GM23338 (cell line): ENCODE measurements at regions not wholly inside any gene's neighbourhood (a gene's known extent, or its start where the extent isn't known, plus 50 kb on each side); places are given as distances from the start of the nearest gene placed in this dataset.

Experiments used
- ATAC-seq: fragments of 200-7000 bp; cut with Tn5 transposase; 3 replicates; pipeline ENCODE4 v1.9.1; 2020
- DNase-seq: peaks from one replicate; pipeline ENCODE4 v3.0.0-alpha.2; 2015; ENCODE audit warnings: low spot score
- H2AFZ ChIP-seq: fragments of 200-600 bp; sonication (generic); 2 replicates; pipeline ENCODE4 v1.8.0; 2016; ENCODE audit warnings: antibody characterized with exemption, mild to moderate bottlenecking, moderate library complexity
- H3F3A ChIP-seq: fragments of 200-600 bp; sonication (generic); replicated peaks from 2 replicates; pipeline ENCODE4 v1.8.0; 2017; ENCODE audit warnings: antibody characterized with exemption, mixed run types, low read depth
- H3K27ac ChIP-seq: fragments of 200-600 bp; sonication (generic); 2 replicates; pipeline ENCODE4 v1.6.1; 2016; ENCODE audit warnings: low read depth
- H3K27me3 ChIP-seq: fragments of 200-600 bp; sonication (generic); 2 replicates; pipeline ENCODE4 v1.8.0; 2016; ENCODE audit warnings: mild to moderate bottlenecking, mixed run types, moderate library complexity; ENCODE audit not compliant: insufficient read depth
- H3K36me3 ChIP-seq: fragments of 200-600 bp; sonication (generic); 2 replicates; pipeline ENCODE4 v1.8.0; 2016; ENCODE audit warnings: mild to moderate bottlenecking; ENCODE audit not compliant: insufficient read depth
- H3K4me1 ChIP-seq: fragments of 200-600 bp; sonication (generic); 2 replicates; pipeline ENCODE4 v1.8.0; 2016; ENCODE audit warnings: mild to moderate bottlenecking, moderate library complexity; ENCODE audit not compliant: insufficient read depth
- H3K4me2 ChIP-seq: fragments of 200-600 bp; sonication (generic); 2 replicates; pipeline ENCODE4 v1.7.1; 2017; ENCODE audit warnings: mixed run types
- H3K4me3 ChIP-seq: fragments of 200-600 bp; sonication (generic); 2 replicates; pipeline ENCODE4 v1.6.1; 2016; ENCODE audit warnings: mixed run types
- H3K79me2 ChIP-seq: fragments of 200-600 bp; sonication (generic); replicated peaks from 2 replicates; pipeline ENCODE4 v1.8.0; 2017; ENCODE audit warnings: mild to moderate bottlenecking; ENCODE audit not compliant: insufficient read depth
- H3K9me2 ChIP-seq: fragments of 200-600 bp; sonication (generic); 2 replicates; pipeline ENCODE4 v1.8.0; 2017; ENCODE audit not compliant: insufficient read depth
- H4K20me1 ChIP-seq: fragments of 200-600 bp; sonication (generic); replicated peaks from 2 replicates; pipeline ENCODE4 v1.8.0; 2017; ENCODE audit warnings: mild to moderate bottlenecking; ENCODE audit not compliant: insufficient read depth
- H3K27ac Mint-ChIP-seq: 2 replicates; pipeline ENCODE4 v1.8.0; 2020; ENCODE audit warnings: inconsistent platforms, mild to moderate bottlenecking, moderate library complexity, mixed read lengths
- H3K27me3 Mint-ChIP-seq: 3 replicates; pipeline ENCODE4 v1.8.0; 2022; ENCODE audit warnings: low read depth, mild to moderate bottlenecking, moderate library complexity, mixed read lengths, inconsistent platforms; ENCODE audit not compliant: insufficient read depth, poor library complexity
- H3K36me3 Mint-ChIP-seq: 3 replicates; pipeline ENCODE4 v1.8.0; 2021; ENCODE audit warnings: low read depth, mild to moderate bottlenecking, inconsistent platforms, moderate library complexity, mixed read lengths
- H3K4me1 Mint-ChIP-seq: 3 replicates; pipeline ENCODE4 v1.8.0; 2020; ENCODE audit warnings: mild to moderate bottlenecking, inconsistent platforms, mixed read lengths
- H3K4me3 Mint-ChIP-seq: 3 replicates; pipeline ENCODE4 v1.8.0; 2021; ENCODE audit warnings: moderate library complexity, mild to moderate bottlenecking, inconsistent platforms, mixed read lengths
- H3K9me3 Mint-ChIP-seq: 3 replicates; pipeline ENCODE4 v1.8.0; 2020; ENCODE audit warnings: moderate library complexity, mild to moderate bottlenecking, inconsistent platforms, mixed read lengths
- CREB1 ChIP-seq: fragments of 250-450 bp; sonication (Bioruptor Pico); IDR thresholded peaks from 2 replicates; pipeline ENCODE4 v1.5.0; 2020; ENCODE audit warnings: low read depth, mild to moderate bottlenecking, moderate library complexity
- EZH2 ChIP-seq: fragments of 200-600 bp; sonication (generic); IDR thresholded peaks from one replicate; pipeline ENCODE4 v1.8.0; 2017; ENCODE audit warnings: antibody characterized with exemption, mild to moderate bottlenecking, low read depth; ENCODE audit not compliant: unreplicated experiment
- EZH2phosphoT487 ChIP-seq: fragments of 200-600 bp; sonication (generic); IDR thresholded peaks from one replicate; pipeline ENCODE4 v1.8.1; 2018; ENCODE audit warnings: antibody characterized with exemption; ENCODE audit not compliant: unreplicated experiment
- JUNB ChIP-seq: IDR thresholded peaks from one replicate; pipeline ENCODE4 v1.6.1; 2016; ENCODE audit warnings: antibody characterized with exemption; ENCODE audit not compliant: unreplicated experiment
- NANOG ChIP-seq: IDR thresholded peaks from 2 replicates; pipeline ENCODE4 v1.6.1; 2016; ENCODE audit warnings: antibody characterized with exemption, borderline replicate concordance
- POLR2AphosphoS5 ChIP-seq: IDR thresholded peaks from 2 replicates; pipeline ENCODE4 v1.6.1; 2016; ENCODE audit warnings: antibody characterized with exemption, low read depth
- REST ChIP-seq: IDR thresholded peaks from one replicate; pipeline ENCODE4 v1.6.1; 2018; ENCODE audit warnings: antibody characterized with exemption; ENCODE audit not compliant: unreplicated experiment
- STAT1 ChIP-seq: IDR thresholded peaks from one replicate; pipeline ENCODE4 v1.6.1; 2016; ENCODE audit warnings: antibody characterized with exemption; ENCODE audit not compliant: unreplicated experiment
- ZNF114 ChIP-seq: fragments of 250-450 bp; sonication (Bioruptor Pico); IDR thresholded peaks from 2 replicates; pipeline ENCODE4 v1.5.0; 2020; ENCODE audit warnings: mild to moderate bottlenecking, moderate library complexity
- ZNF331 ChIP-seq: fragments of 250-450 bp; sonication (Bioruptor Pico); IDR thresholded peaks from 2 replicates; pipeline ENCODE4 v1.5.0; 2020; ENCODE audit warnings: low read depth, mild to moderate bottlenecking, moderate library complexity
- TF ChIP-seq, protein P1 (sequence below), 2 experiments: fragments of 200-600 bp in 1 of 2; sonication (generic) in 1 of 2; conservative IDR thresholded peaks; 2 replicates each; pipeline versions ENCODE4 v1.5.1 to v1.6.1; 2016 to 2017; ENCODE audit warnings: antibody characterized with exemption in 2 of 2, low read depth in 2 of 2, mild to moderate bottlenecking in 2 of 2, moderate library complexity in 1 of 2

GRCh38 chr5:107012371-107012770 is 658.4 kb downstream of the EFNA5 start:
- H3K4me3 Mint-ChIP-seq = no peak overlapping the region
- Histone ChIP-seq H3K4me2 (no peak overlapping the region), H3K4me3 (no peak overlapping the region), H3K27ac (no peak overlapping the region), H3K36me3 (no peaks in the 10 kb centered on the region), H3K79me2 (no peaks in the 10 kb centered on the region), H4K20me1 (no peaks in the 10 kb centered on the region), H3K9me2 (no peaks in the 10 kb centered on the region), H3F3A (no peaks in the 10 kb centered on the region), H2AFZ (no peak overlapping the region), H3K27me3 (no peaks in the 10 kb centered on the region), H3K4me1 (peaks cover 4% of the 10 kb centered on the region)
- ATAC-seq (no peak), DNase-seq (no peak)
- no peak overlapping the region for H3K27ac Mint-ChIP-seq
- H3K27me3 Mint-ChIP-seq = no peaks in the 10 kb centered on the region
- H3K36me3 Mint-ChIP-seq = no peaks in the 10 kb centered on the region
- TF ChIP-seq EZH2phosphoT487 = no peak
- peaks cover 10% of the 10 kb centered on the region; the same call in 2 of the 3 replicates for H3K4me1 Mint-ChIP-seq
- no peaks in the 10 kb centered on the region for H3K9me3 Mint-ChIP-seq

DNA sequence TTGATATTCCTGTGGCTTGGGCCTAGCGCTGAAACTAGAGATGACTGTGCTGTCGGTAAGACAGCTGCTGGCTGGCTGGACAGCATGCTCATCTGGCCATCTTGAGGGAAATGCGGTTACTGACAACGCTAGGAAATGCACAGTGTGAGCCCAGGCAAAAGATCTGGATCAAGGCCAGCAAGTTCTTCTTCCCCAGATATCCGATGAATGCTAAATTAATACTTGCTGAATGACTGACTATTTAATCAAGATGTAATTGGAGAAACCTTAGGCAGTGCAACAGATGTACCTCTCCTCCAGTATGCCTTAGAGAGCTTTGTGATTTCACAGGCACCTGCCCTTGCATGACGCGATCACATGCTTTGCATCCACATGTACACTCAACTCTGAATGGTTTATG is 659.1 kb downstream of the EFNA5 start:
- peaks cover 4% of the 10 kb centered on the region; the same call in 1 of the 2 replicates for H3K4me1 ChIP-seq
- H3K9me2 ChIP-seq = no peaks in the 10 kb centered on the region
- no peak overlapping the region for H3K4me3 ChIP-seq
- H3K4me1 Mint-ChIP-seq = peaks cover 6% of the 10 kb centered on the region; the same call in 2 of the 3 replicates
- no peak; the same call in 2 of the 3 replicates for ATAC-seq
- no peaks in the 10 kb centered on the region for H3K9me3 Mint-ChIP-seq
- H4K20me1 ChIP-seq = no peaks in the 10 kb centered on the region
- H3K27me3 Mint-ChIP-seq = no peaks in the 10 kb centered on the region
- no peak overlapping the region for H3K27ac Mint-ChIP-seq
- no peaks in the 10 kb centered on the region for H3K27me3 ChIP-seq
- no peak for DNase-seq
- H3K36me3 ChIP-seq = no peaks in the 10 kb centered on the region
- H2AFZ ChIP-seq = no peak overlapping the region
- H3K4me3 Mint-ChIP-seq = no peak overlapping the region
- H3F3A ChIP-seq = no peaks in the 10 kb centered on the region
- no peak for TF ChIP-seq EZH2
- TF ChIP-seq STAT1 = no peak
- TF ChIP-seq NANOG = no peak
- no peak for TF ChIP-seq ZNF114 (CRISPR knock-in tag)
- TF ChIP-seq, protein P1, sequence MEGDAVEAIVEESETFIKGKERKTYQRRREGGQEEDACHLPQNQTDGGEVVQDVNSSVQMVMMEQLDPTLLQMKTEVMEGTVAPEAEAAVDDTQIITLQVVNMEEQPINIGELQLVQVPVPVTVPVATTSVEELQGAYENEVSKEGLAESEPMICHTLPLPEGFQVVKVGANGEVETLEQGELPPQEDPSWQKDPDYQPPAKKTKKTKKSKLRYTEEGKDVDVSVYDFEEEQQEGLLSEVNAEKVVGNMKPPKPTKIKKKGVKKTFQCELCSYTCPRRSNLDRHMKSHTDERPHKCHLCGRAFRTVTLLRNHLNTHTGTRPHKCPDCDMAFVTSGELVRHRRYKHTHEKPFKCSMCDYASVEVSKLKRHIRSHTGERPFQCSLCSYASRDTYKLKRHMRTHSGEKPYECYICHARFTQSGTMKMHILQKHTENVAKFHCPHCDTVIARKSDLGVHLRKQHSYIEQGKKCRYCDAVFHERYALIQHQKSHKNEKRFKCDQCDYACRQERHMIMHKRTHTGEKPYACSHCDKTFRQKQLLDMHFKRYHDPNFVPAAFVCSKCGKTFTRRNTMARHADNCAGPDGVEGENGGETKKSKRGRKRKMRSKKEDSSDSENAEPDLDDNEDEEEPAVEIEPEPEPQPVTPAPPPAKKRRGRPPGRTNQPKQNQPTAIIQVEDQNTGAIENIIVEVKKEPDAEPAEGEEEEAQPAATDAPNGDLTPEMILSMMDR (conservative IDR thresholded peaks at IDR 0.05; ENCODE audit: low read depth in 2 of 2) = no peak
- TF ChIP-seq REST = no peak
- TF ChIP-seq POLR2AphosphoS5 = no peak
- no peak for TF ChIP-seq JUNB
- no peak for TF ChIP-seq ZNF331 (CRISPR knock-in tag)
- no peak for TF ChIP-seq CREB1 (CRISPR knock-in tag)
- no peak for TF ChIP-seq EZH2phosphoT487
- no peaks in the 10 kb centered on the region for H3K79me2 ChIP-seq
- H3K27ac ChIP-seq = no peak overlapping the region
- no peaks in the 10 kb centered on the region for H3K36me3 Mint-ChIP-seq
- H3K4me2 ChIP-seq = no peak overlapping the region
